Body of pancreas (tissue), 4 donors: ENCODE measurements at regions not wholly inside any gene's neighbourhood (a gene's known extent, or its start where the extent isn't known, plus 50 kb on each side); places are given as distances from the start of the nearest gene placed in this dataset.
"Not testable (repeated sequence)": the region's sequence is repeated elsewhere in the genome, so short reads cannot be mapped to it uniquely, and the experiment has no call there.

Source experiments
- CTCF ChIP-seq, 7 experiments: fragments of 450-650 bp in 4 of 7; fragments of 200-600 bp in 3 of 7; sonication (generic) in 3 of 7; IDR thresholded peaks; one replicate each; pipeline ENCODE4 v1.5.1; 2016 to 2019; ENCODE audit warnings: antibody characterized with exemption in 7 of 7
- POLR2A ChIP-seq, 3 donors: fragments of 450-650 bp; IDR thresholded peaks; one replicate each; pipeline ENCODE4 v1.6.1; 2016; ENCODE audit warnings: antibody characterized with exemption in 3 of 3, mild to moderate bottlenecking in 2 of 3

- TF ChIP-seq POLR2A, CTCF (IDR thresholded peaks at IDR 0.05): not testable (repeated sequence)
These were observed 533.3 kb downstream of the CWH43 start for GRCh38 chr4:49519150-49520035.
